ENCODE measurements at regions not wholly inside any gene's neighbourhood (a gene's known extent, or its start where the extent isn't known, plus 50 kb on each side); places are given as distances from the start of the nearest gene placed in this dataset.

GRCh38 chr6:33927112-33927511, 123.3 kb upstream of the MLN start:
- H4K20me1 ChIP-seq (ENCODE audit: control insufficient read depth, insufficient read depth): no peaks in the 10 kb centered on the region
- no peak overlapping the region for H3K27ac ChIP-seq (ENCODE audit: control insufficient read depth, insufficient read depth)
- ChIA-PET SMC1A (ENCODE audit: uncharacterized antibody, unreplicated experiment) (no interaction called here), RAD21 (ENCODE audit: unreplicated experiment) (no interaction called here), POLR2A (no interaction called here), CTCF (interaction anchor here (0.6 kb wide), 1 partner anchor 48 kb away, joined by 3 read pairs; no protein-coding TSS in a partner anchor)
- no peak overlapping the region for H3K4me3 ChIP-seq
- H3K27me3 ChIP-seq (replicated peaks in 1 of 2; ENCODE audit: control insufficient read depth in 2 of 2, insufficient read depth in 2 of 2, low read length in 1 of 2): peaks cover 0 to 2% of the 10 kb centered on the region in 2 experiments; a peak in 2 of 4 replicates
- no peak overlapping the region for H3K4me2 ChIP-seq (ENCODE audit: control insufficient read depth, insufficient read depth)
- FAIRE-seq: no peak
- in situ Hi-C loops (cut with MboI) (no loop called here), intact Hi-C loops (cut with micrococcal nuclease; ENCODE audit: unreplicated experiment) (no loop called here)
- no peak for ATAC-seq
- H3K4me1 ChIP-seq (ENCODE audit: control insufficient read depth, insufficient read depth, low read length): no peaks in the 10 kb centered on the region
- no peaks in the 10 kb centered on the region for H3K79me2 ChIP-seq (ENCODE audit: control insufficient read depth, insufficient read depth, low read length)
- no peak overlapping the region for H3K9ac ChIP-seq (ENCODE audit: control insufficient read depth, insufficient read depth, low read length)
- BruUV-seq (replicated peaks): no TSS peak
- H2AFZ ChIP-seq (ENCODE audit: control insufficient read depth, low read depth, low read length): no peak overlapping the region
- H3K9me3 ChIP-seq (replicated peaks; ENCODE audit: control insufficient read depth, insufficient read depth, low read length): no peaks in the 10 kb centered on the region
- no peaks in the 10 kb centered on the region for H3K36me3 ChIP-seq (ENCODE audit: control insufficient read depth in 2 of 2, insufficient read depth in 2 of 2, low read length in 1 of 2)
- DNase-seq (ENCODE audit: low read depth, low spot score): no peak
- TF ChIP-seq RCOR1 (conservative IDR thresholded peaks at IDR 0.05; ENCODE audit: low read depth, low read length) (no peak), MTA2 (IDR thresholded peaks at IDR 0.05; ENCODE audit: low read depth) (no peak), ZNF217 (IDR thresholded peaks at IDR 0.05) (no peak), MTA3 (IDR thresholded peaks at IDR 0.05; ENCODE audit: borderline replicate concordance, low read length) (no peak), HCFC1 (IDR thresholded peaks at IDR 0.05; ENCODE audit: low read length) (no peak), ZBTB40 (IDR thresholded peaks at IDR 0.05; ENCODE audit: borderline replicate concordance) (no peak), FOXK2 (IDR thresholded peaks at IDR 0.05) (no peak), POLR2A (IDR thresholded peaks at IDR 0.05; ENCODE audit: low read depth, low read length) (no peak), NFYB (IDR thresholded peaks at IDR 0.05; ENCODE audit: insufficient read depth, low read depth, low read length) (no peak), USF2 (IDR thresholded peaks at IDR 0.05; ENCODE audit: borderline replicate concordance, low read depth, low read length) (no peak), RUNX3 (IDR thresholded peaks at IDR 0.05; ENCODE audit: low read length) (no peak), ZBED1 (IDR thresholded peaks at IDR 0.05; ENCODE audit: borderline replicate concordance) (no peak), BACH1 (IDR thresholded peaks at IDR 0.05; ENCODE audit: borderline replicate concordance) (no peak), USF1 (IDR thresholded peaks at IDR 0.05; ENCODE audit: borderline replicate concordance, extremely low read length, insufficient read depth, low read depth, low read length) (no peak), TCF12 (IDR thresholded peaks at IDR 0.05; ENCODE audit: low read depth, low read length) (no peak), NFYA (IDR thresholded peaks at IDR 0.05; ENCODE audit: borderline replicate concordance, low read depth, low read length) (no peak), EP300 (IDR thresholded peaks at IDR 0.05; ENCODE audit: borderline replicate concordance in 1 of 2, control insufficient read depth in 1 of 2, low read depth in 2 of 2, low read length in 2 of 2) (no peak)
- TF ChIP-seq, protein P1, sequence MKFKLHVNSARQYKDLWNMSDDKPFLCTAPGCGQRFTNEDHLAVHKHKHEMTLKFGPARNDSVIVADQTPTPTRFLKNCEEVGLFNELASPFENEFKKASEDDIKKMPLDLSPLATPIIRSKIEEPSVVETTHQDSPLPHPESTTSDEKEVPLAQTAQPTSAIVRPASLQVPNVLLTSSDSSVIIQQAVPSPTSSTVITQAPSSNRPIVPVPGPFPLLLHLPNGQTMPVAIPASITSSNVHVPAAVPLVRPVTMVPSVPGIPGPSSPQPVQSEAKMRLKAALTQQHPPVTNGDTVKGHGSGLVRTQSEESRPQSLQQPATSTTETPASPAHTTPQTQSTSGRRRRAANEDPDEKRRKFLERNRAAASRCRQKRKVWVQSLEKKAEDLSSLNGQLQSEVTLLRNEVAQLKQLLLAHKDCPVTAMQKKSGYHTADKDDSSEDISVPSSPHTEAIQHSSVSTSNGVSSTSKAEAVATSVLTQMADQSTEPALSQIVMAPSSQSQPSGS (IDR thresholded peaks at IDR 0.05; ENCODE audit: low read length): no peak
- WGBS (ENCODE audit: insufficient coverage, insufficient replicate concordance, low lambda C conversion rate, missing lambda C conversion rate): 32% methylated on average over 4 of the region's 4 CpGs
